K562 (cell line): ENCODE measurements at regions not wholly inside any gene's neighbourhood (a gene's known extent, or its start where the extent isn't known, plus 50 kb on each side); places are given as distances from the start of the nearest gene placed in this dataset.

Experiments
- ATAC-seq: fragments of 200-7000 bp; cut with Tn5 transposase; 3 replicates; pipeline ENCODE4 v1.9.1; 2020; ENCODE audit warnings: moderate library complexity
- BruUV-seq: library from RNA; stranded (reverse); fragments of 400-500 nt; replicated peaks from 2 replicates; lab custom pipeline; 2021; lab: Mats Ljungman, UMichigan
- CTCF ChIA-PET: fragments of 300-600 bp; formaldehyde crosslinking; extraction: SDS; loops from one replicate; lab custom pipeline; 2021; ENCODE audit warnings: low intra/inter-chr PET ratio; lab: Yijun Ruan, JAX
- POLR2A ChIA-PET: fragments of 300-600, 350-650 bp; sonication (Branson Sonifier 250); formaldehyde crosslinking; extraction: SDS; loops from one replicate; lab custom pipeline; 2021; ENCODE audit warnings: antibody characterized with exemption, inconsistent platforms; lab: Yijun Ruan, JAX
- DNase-seq, 4 experiments: peaks; one replicate each; pipeline versions ENCODE4 v3.0.0 to v3.0.0-alpha.2; 2011 to 2018; ENCODE audit warnings: low spot score in 3 of 4, mixed read lengths in 3 of 4; ENCODE audit errors: extremely low read depth in 1 of 4
- FAIRE-seq: peaks from 2 replicates; lab custom pipeline; 2011; peaks lifted over from hg19 to GRCh38; lab: Jason Lieb, UNC
- H2AFZ ChIP-seq: 2 replicates; pipeline ENCODE4 v1.6.0; 2011; ENCODE audit warnings: low read depth, low read length, control low read depth, inconsistent platforms
- H3K27ac ChIP-seq: fragments of 200-600 bp; 3 replicates; pipeline ENCODE4 v1.8.0; 2011; ENCODE audit warnings: low read depth, mild to moderate bottlenecking, control low read depth, inconsistent platforms, low read length, moderate library complexity, mixed read lengths; ENCODE audit errors: extremely low read depth
- H3K27me3 ChIP-seq, 2 experiments: fragments of 300-600 bp in 1 of 2; 2 replicates in 1 of 2; 3 replicates in 1 of 2; pipeline versions ENCODE4 v1.6.0 to v1.8.0; 2011; ENCODE audit warnings: inconsistent platforms in 2 of 2, low read length in 2 of 2, mild to moderate bottlenecking in 1 of 2, mixed read lengths in 1 of 2, moderate library complexity in 1 of 2; ENCODE audit not compliant: control insufficient read depth in 2 of 2, insufficient read depth in 2 of 2
- H3K36me3 ChIP-seq: fragments of 300-600 bp; 3 replicates; pipeline ENCODE4 v1.8.0; 2011; ENCODE audit warnings: mild to moderate bottlenecking, low read length, inconsistent platforms; ENCODE audit not compliant: control insufficient read depth, insufficient read depth
- H3K4me1 ChIP-seq, 2 experiments: fragments of 200-600 bp in 1 of 2; replicated peaks in 1 of 2; 2 replicates in 1 of 2; 3 replicates in 1 of 2; pipeline versions ENCODE4 v1.5.1 to v1.8.0; 2011; ENCODE audit warnings: inconsistent platforms in 2 of 2, low read length in 2 of 2, mild to moderate bottlenecking in 1 of 2, mixed read lengths in 1 of 2, moderate library complexity in 1 of 2; ENCODE audit not compliant: control insufficient read depth in 2 of 2, insufficient read depth in 2 of 2
- H3K4me2 ChIP-seq: 2 replicates; pipeline ENCODE4 v1.6.1; 2011; ENCODE audit warnings: low read length, control low read depth, inconsistent platforms, mixed read lengths; ENCODE audit not compliant: insufficient read depth
- H3K4me3 ChIP-seq: fragments of 200-600 bp; sonication (generic), shearing (Covaris generic); 2 replicates; pipeline ENCODE4 v1.5.1; 2016; ENCODE audit warnings: control low read depth, inconsistent platforms
- H3K79me2 ChIP-seq: fragments of 200-600 bp; 3 replicates; pipeline ENCODE4 v1.8.0; 2011; ENCODE audit warnings: low read length, inconsistent platforms; ENCODE audit not compliant: control insufficient read depth, insufficient read depth
- H3K9ac ChIP-seq, 2 experiments: 2 replicates each; pipeline versions ENCODE4 v1.6.0 to v1.6.1; 2011; ENCODE audit warnings: low read depth in 2 of 2, low read length in 2 of 2, control low read depth in 1 of 2, inconsistent platforms in 1 of 2, mild to moderate bottlenecking in 1 of 2, mixed read lengths in 1 of 2; ENCODE audit not compliant: insufficient read depth in 1 of 2
- H3K9me1 ChIP-seq: one replicate; pipeline ENCODE4 v1.6.0; 2011; ENCODE audit warnings: inconsistent platforms, mild to moderate bottlenecking, low read length, moderate library complexity; ENCODE audit not compliant: control insufficient read depth, insufficient read depth
- H3K9me3 ChIP-seq: replicated peaks from 2 replicates; pipeline ENCODE4 v1.5.1; 2011; ENCODE audit warnings: low read depth, low read length, inconsistent platforms; ENCODE audit not compliant: control insufficient read depth, insufficient read depth
- H4K20me1 ChIP-seq: replicated peaks from 2 replicates; pipeline ENCODE4 v1.6.1; 2011; ENCODE audit warnings: low read length, inconsistent platforms, mixed read lengths; ENCODE audit not compliant: control insufficient read depth, insufficient read depth
- ELF4 ChIP-seq: fragments of 450-650 bp; formaldehyde crosslinking; IDR thresholded peaks from 2 replicates; pipeline ENCODE4 v1.4.0; 2022; ENCODE audit warnings: missing genetic modification characterization
- HNRNPK ChIP-seq: fragments of 200-400 bp; formaldehyde crosslinking; IDR thresholded peaks from one replicate; pipeline ENCODE4 v1.6.1; 2018; ENCODE audit warnings: mild to moderate bottlenecking, low read depth, low read length; ENCODE audit not compliant: poor library complexity, severe bottlenecking
- SRSF7 ChIP-seq: fragments of 200-400 bp; formaldehyde crosslinking; optimal IDR thresholded peaks from 2 replicates; pipeline ENCODE3; 2017; ENCODE audit warnings: mild to moderate bottlenecking, low read depth, low read length
- TRIM24 ChIP-seq, 2 experiments: fragments of 450-650 bp; IDR thresholded peaks; 2 replicates each; pipeline ENCODE4 v1.6.1; 2016
- ZFP1 ChIP-seq: fragments of 450-650 bp; formaldehyde crosslinking; IDR thresholded peaks from 2 replicates; pipeline ENCODE4 v1.4.0; 2020; ENCODE audit warnings: mild to moderate bottlenecking, mixed read lengths
- ZNF143 ChIP-seq: sonication (generic); formaldehyde crosslinking; IDR thresholded peaks from 2 replicates; pipeline ENCODE4 v1.9.0; 2022; ENCODE audit warnings: mild to moderate bottlenecking, missing genetic modification reagents
- WGBS: fragments of 100-300 bp; shearing (Covaris generic); methylation state at CpG from one replicate; pipeline ENCODE4 v1.1.6; 2016; ENCODE audit warnings: low coverage, mixed read lengths; ENCODE audit not compliant: insufficient coverage; ENCODE audit errors: missing lambda C conversion rate; 5-methylcytosine and 5-hydroxymethylcytosine counted together
- in situ Hi-C: fragments of 300-500 bp; cut with MboI; formaldehyde crosslinking; loops from 4 replicates; pipeline ENCODE4 v1.15.0; 2018; ENCODE audit warnings: inconsistent platforms, mixed read lengths
- intact Hi-C: fragments of 100-400 bp; cut with micrococcal nuclease; formaldehyde crosslinking; loops from 2 replicates; pipeline ENCODE4 v1.14.2; 2022
- TF ChIP-seq, protein P1 (sequence below): fragments of 250-450 bp; sonication (Bioruptor Pico); IDR thresholded peaks from 2 replicates; pipeline ENCODE4 v1.4.0; 2020; ENCODE audit warnings: mild to moderate bottlenecking

DNA sequence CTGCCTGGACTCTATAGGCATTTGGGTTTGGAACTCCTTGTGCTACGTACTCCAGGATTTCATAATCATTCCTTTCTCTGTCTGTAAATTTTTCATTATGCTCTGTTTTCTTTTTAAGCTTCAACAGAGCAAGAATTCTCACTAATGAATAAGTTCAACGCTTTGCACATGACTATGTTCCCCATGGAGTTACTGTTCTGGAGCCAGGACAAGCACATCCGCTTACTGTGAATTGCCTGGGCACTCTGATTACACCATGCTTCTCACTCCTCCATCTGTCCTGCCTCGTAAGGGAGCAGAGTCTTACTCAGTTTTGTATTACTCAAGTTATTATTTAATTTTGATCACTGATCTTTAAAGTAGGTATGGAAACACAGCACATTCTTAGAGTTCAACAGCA, 472.7 kb downstream of the RAP2B start:
- WGBS = 2% methylated on average over 4 of the region's 4 CpGs
- no peak for ATAC-seq
- Histone ChIP-seq H3K79me2 (no peaks in the 10 kb centered on the region), H3K36me3 (no peaks in the 10 kb centered on the region), H3K4me2 (no peak overlapping the region), H3K27ac (no peak overlapping the region), H3K9ac (no peak overlapping the region), H3K4me1 (no peaks in the 10 kb centered on the region), H4K20me1 (no peaks in the 10 kb centered on the region), H3K27me3 (no peaks in the 10 kb centered on the region)
- in situ Hi-C loops = no loop called here
- ChIA-PET POLR2A (no interaction called here), CTCF (no interaction called here)
- no TSS peak for BruUV-seq
- no peak for FAIRE-seq
- intact Hi-C loops = no loop called here
- DNase-seq = no peak
- TF ChIP-seq SRSF7 (no peak), ZNF143 (no peak), ELF4 (CRISPR knock-in tag) (no peak), HNRNPK (no peak), ZFP1 (CRISPR knock-in tag) (no peak), TRIM24 (IDR thresholded peaks at IDR 0.05) (no peak)
- TF ChIP-seq, protein P1, sequence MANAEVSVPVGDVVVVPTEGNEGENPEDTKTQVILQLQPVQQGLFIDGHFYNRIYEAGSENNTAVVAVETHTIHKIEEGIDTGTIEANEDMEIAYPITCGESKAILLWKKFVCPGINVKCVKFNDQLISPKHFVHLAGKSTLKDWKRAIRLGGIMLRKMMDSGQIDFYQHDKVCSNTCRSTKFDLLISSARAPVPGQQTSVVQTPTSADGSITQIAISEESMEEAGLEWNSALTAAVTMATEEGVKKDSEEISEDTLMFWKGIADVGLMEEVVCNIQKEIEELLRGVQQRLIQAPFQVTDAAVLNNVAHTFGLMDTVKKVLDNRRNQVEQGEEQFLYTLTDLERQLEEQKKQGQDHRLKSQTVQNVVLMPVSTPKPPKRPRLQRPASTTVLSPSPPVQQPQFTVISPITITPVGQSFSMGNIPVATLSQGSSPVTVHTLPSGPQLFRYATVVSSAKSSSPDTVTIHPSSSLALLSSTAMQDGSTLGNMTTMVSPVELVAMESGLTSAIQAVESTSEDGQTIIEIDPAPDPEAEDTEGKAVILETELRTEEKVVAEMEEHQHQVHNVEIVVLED = no peak
- TF ChIP-seq, all 486 proteins: peak for 0
- H3K9me3 ChIP-seq = no peaks in the 10 kb centered on the region
- H3K9me1 ChIP-seq = no peaks in the 10 kb centered on the region
- no peak overlapping the region for H3K4me3 ChIP-seq
- no peak overlapping the region for H2AFZ ChIP-seq
